ENCODE measurements at regions not wholly inside any gene's neighbourhood (a gene's known extent, or its start where the extent isn't known, plus 50 kb on each side); places are given as distances from the start of the nearest gene placed in this dataset.

DNA sequence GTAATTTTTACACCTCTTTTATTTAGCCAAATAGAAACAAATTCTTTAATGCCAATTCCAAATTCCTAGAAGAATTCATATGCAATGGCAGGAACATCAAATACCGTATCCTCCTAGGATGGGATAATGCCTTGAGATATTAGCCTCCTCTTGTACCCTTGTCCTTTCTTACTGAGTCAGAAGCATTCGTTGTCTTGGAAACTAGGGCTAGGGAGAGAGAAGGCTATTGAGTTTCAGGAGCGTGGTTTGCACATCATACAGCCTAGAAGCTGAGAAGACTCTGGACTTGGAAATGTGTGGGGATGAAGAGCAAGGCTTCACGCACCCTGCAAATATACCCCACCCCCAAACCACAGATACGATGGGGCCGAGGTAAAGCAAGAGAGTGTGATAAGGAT lies 300.7 kb downstream of the SP3 start:
- peaks cover 3% of the 10 kb centered on the region; the same call in 1 of the 2 replicates for H3K27me3 ChIP-seq (ENCODE audit: control insufficient read depth, low read length)
- H3K9me2 ChIP-seq (replicated peaks; ENCODE audit: control insufficient read depth, low read length) = no peaks in the 10 kb centered on the region
- TF ChIP-seq, protein P1, sequence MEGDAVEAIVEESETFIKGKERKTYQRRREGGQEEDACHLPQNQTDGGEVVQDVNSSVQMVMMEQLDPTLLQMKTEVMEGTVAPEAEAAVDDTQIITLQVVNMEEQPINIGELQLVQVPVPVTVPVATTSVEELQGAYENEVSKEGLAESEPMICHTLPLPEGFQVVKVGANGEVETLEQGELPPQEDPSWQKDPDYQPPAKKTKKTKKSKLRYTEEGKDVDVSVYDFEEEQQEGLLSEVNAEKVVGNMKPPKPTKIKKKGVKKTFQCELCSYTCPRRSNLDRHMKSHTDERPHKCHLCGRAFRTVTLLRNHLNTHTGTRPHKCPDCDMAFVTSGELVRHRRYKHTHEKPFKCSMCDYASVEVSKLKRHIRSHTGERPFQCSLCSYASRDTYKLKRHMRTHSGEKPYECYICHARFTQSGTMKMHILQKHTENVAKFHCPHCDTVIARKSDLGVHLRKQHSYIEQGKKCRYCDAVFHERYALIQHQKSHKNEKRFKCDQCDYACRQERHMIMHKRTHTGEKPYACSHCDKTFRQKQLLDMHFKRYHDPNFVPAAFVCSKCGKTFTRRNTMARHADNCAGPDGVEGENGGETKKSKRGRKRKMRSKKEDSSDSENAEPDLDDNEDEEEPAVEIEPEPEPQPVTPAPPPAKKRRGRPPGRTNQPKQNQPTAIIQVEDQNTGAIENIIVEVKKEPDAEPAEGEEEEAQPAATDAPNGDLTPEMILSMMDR (IDR thresholded peaks at IDR 0.05; ENCODE audit: low read depth, low read length, poor library complexity, severe bottlenecking) = no peak
- TF ChIP-seq EZH2phosphoT487 (IDR thresholded peaks at IDR 0.05; ENCODE audit: borderline replicate concordance, low read length) = no peak
- no peaks in the 10 kb centered on the region for H3F3A ChIP-seq (ENCODE audit: control insufficient read depth, insufficient read depth)
- H3K4me1 ChIP-seq (ENCODE audit: control insufficient read depth, low read length) = no peaks in the 10 kb centered on the region
- H3K27ac ChIP-seq (ENCODE audit: low read depth, low read length) = no peak overlapping the region
- no peaks in the 10 kb centered on the region for H3K79me2 ChIP-seq (ENCODE audit: control insufficient read depth, low read length)
- H3K4me3 ChIP-seq (ENCODE audit: low read length) = no peak overlapping the region
- H3K9me3 ChIP-seq (ENCODE audit: control insufficient read depth, insufficient read depth, low read length) = no peaks in the 10 kb centered on the region
- H3K36me3 ChIP-seq (ENCODE audit: control insufficient read depth, low read length) = no peaks in the 10 kb centered on the region
- H3K4me2 ChIP-seq (ENCODE audit: low read length) = no peak overlapping the region
- H4K20me1 ChIP-seq (ENCODE audit: control insufficient read depth, insufficient read depth, low read depth, low read length) = no peaks in the 10 kb centered on the region

DNA sequence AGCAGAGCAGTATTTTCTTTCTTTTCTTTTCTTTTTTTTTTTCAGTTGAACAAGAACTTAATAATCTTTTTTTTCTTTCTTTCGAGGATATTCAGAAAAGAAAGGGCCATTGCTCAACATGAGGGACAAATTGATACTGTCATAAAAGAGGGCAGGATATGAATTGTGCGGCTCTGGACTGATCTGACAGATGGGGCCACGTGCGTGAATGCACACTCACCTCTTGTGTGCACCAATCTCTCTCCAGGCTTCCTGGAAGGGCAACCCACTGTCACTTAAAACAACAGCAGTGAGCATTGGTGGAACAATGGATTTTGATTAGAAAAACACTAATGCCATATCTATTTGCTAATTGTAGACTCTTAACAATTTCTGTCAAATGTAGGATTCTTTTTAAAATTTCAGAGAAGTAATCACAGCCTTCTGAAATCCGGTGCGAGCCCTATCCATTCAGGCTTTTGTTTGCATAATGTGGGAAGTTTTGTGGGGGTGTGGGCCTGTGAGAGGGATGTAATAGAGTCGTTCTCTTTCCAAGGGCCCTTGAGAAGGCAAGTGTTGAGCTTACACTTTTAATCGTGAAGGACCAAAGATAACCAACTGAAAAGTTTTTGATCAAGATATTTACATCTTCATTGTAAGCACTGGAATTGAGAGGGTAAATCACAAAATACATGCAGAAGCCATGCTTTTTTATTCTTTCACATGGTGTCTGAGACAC lies 298.8 kb downstream of the SP3 start:
- no peaks in the 10 kb centered on the region for H3K9me2 ChIP-seq (replicated peaks; ENCODE audit: control insufficient read depth, low read length)
- H3K27me3 ChIP-seq (ENCODE audit: control insufficient read depth, low read length) = peaks cover 3% of the 10 kb centered on the region; the same call in 1 of the 2 replicates
- no peaks in the 10 kb centered on the region for H4K20me1 ChIP-seq (ENCODE audit: control insufficient read depth, insufficient read depth, low read depth, low read length)
- no peak for TF ChIP-seq EZH2phosphoT487 (IDR thresholded peaks at IDR 0.05; ENCODE audit: borderline replicate concordance, low read length)
- TF ChIP-seq, protein P1 (IDR thresholded peaks at IDR 0.05; ENCODE audit: low read depth, low read length, poor library complexity, severe bottlenecking) = no peak
- no peaks in the 10 kb centered on the region for H3K79me2 ChIP-seq (ENCODE audit: control insufficient read depth, low read length)
- H3K36me3 ChIP-seq (ENCODE audit: control insufficient read depth, low read length) = no peaks in the 10 kb centered on the region
- H3F3A ChIP-seq (ENCODE audit: control insufficient read depth, insufficient read depth) = no peaks in the 10 kb centered on the region
- no peak overlapping the region for H3K4me2 ChIP-seq (ENCODE audit: low read length)
- no peaks in the 10 kb centered on the region for H3K4me1 ChIP-seq (ENCODE audit: control insufficient read depth, low read length)
- no peaks in the 10 kb centered on the region for H3K9me3 ChIP-seq (ENCODE audit: control insufficient read depth, insufficient read depth, low read length)
- H3K27ac ChIP-seq (ENCODE audit: low read depth, low read length) = no peak overlapping the region
- no peak overlapping the region for H3K4me3 ChIP-seq (ENCODE audit: low read length)

DNA sequence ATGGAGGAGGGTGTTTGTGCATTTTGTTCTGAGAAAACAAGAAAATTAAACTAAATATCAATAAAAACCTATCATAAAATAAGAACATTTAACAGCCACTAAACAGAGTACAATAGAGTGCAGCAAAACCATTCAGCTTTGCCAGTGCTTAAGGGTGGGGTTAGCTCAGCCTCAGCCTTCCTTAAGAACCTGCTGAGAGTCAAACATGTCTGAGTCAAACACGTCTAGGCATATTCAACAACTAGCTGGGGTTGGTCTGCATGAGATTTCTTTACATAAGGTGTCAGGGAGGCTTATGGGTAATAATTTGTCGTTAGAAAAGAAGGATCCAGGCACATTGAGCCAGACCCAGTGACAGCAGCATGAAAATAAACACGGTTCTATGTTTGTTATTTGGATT lies 298.2 kb downstream of the SP3 start:
- no peaks in the 10 kb centered on the region for H4K20me1 ChIP-seq (ENCODE audit: control insufficient read depth, insufficient read depth, low read depth, low read length)
- H3K9me2 ChIP-seq (replicated peaks; ENCODE audit: control insufficient read depth, low read length) = no peaks in the 10 kb centered on the region
- H3K36me3 ChIP-seq (ENCODE audit: control insufficient read depth, low read length) = no peaks in the 10 kb centered on the region
- no peak overlapping the region for H3K27ac ChIP-seq (ENCODE audit: low read depth, low read length)
- no peak overlapping the region for H3K4me2 ChIP-seq (ENCODE audit: low read length)
- no peaks in the 10 kb centered on the region for H3K9me3 ChIP-seq (ENCODE audit: control insufficient read depth, insufficient read depth, low read length)
- TF ChIP-seq, protein P1 (IDR thresholded peaks at IDR 0.05; ENCODE audit: low read depth, low read length, poor library complexity, severe bottlenecking) = no peak
- TF ChIP-seq EZH2phosphoT487 (IDR thresholded peaks at IDR 0.05; ENCODE audit: borderline replicate concordance, low read length) = no peak
- no peaks in the 10 kb centered on the region for H3F3A ChIP-seq (ENCODE audit: control insufficient read depth, insufficient read depth)
- no peak overlapping the region for H3K4me3 ChIP-seq (ENCODE audit: low read length)
- H3K4me1 ChIP-seq (ENCODE audit: control insufficient read depth, low read length) = no peaks in the 10 kb centered on the region
- H3K79me2 ChIP-seq (ENCODE audit: control insufficient read depth, low read length) = no peaks in the 10 kb centered on the region
- peaks cover 3% of the 10 kb centered on the region; the same call in 1 of the 2 replicates for H3K27me3 ChIP-seq (ENCODE audit: control insufficient read depth, low read length)
